Inflammatory macrophage (primary cell): ENCODE measurements at regions not wholly inside any gene's neighbourhood (a gene's known extent, or its start where the extent isn't known, plus 50 kb on each side); places are given as distances from the start of the nearest gene placed in this dataset.

Source experiments
- DNase-seq, 2 donors: peaks; one replicate each; pipeline ENCODE4 v3.0.0-alpha.2; 2020 to 2022

DNA sequence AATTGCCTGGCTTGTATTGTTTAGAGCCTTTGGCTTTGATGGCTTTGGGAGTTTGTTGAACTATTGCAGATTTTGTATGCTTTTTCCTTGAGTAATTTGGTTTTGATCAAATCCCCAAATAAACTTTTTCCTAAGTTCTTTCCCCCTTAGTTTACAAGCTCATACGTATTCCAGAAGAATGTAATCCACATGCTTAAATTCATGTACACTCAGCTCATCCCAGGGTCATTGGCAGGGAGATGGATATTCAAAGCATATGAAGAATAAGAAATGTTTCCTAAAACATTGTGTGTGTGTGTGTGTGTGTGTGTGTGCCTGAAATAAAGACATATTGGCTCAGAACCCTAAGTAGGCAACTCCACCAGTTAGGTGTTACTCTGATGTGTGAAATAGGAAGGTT is 89.4 kb downstream of the TMEM30B start:
- no peak for DNase-seq

DNA sequence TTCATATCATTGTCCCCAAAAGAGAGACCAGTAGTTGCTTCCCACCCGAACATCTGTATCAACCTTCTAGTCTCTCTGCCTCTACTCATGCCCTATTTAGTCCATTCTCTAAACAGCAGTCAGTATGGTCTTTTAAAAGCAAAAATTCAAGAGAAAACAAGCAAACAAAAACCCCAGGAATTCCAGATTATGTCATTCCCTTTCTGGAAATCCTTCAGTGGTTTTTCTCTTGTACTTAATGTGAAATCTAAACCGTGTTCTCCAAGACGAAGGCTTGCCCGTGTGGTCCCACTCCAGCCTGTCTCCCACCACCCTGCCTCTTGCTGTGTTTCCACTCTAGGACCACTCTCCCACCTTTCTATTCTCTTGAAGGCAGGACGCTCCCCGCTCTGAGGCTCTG is 90.8 kb downstream of the TMEM30B start:
- DNase-seq = no peak

DNA sequence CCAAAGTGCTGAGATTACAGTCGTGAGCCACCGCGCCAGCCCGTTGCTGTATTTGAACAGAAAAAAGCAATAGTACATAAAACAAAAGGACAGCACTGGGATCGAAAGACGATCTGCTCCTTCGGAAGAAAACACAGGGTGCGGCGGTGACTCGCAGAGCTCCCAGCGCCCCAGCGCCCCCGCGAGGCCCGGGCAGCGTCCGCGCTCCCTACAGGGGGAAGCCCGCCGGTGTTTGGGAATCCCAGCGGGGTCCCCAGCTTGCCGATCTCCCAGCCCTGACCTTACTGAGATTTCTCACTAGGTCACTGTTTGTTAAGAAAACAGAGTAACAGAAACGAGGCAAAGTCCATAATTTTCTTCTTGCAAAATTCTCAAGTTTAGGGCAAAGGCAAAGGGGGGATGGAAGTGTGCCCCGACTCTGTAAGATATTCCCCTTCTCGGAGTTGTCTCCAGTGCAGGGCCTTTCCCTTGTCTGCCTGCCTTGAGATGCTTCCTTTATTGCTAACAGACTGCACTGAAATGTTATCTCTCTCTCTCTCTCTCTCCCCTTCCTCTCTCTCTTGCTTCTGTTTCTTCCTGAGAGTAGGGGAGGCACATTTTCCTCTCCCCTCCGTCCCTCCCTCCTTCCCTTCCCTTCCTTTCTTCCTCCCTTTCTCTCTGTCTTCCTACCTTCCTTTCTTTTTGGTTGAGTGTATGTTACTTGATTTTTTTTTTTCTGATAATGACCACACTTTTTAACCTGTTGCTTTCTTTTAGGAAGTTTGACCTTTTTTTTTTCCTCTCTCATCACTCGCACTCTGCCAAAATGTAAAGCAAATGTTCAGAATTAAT is 91.9 kb downstream of the TMEM30B start:
- peak; percentile 28 to 57 for DNase-seq

DNA sequence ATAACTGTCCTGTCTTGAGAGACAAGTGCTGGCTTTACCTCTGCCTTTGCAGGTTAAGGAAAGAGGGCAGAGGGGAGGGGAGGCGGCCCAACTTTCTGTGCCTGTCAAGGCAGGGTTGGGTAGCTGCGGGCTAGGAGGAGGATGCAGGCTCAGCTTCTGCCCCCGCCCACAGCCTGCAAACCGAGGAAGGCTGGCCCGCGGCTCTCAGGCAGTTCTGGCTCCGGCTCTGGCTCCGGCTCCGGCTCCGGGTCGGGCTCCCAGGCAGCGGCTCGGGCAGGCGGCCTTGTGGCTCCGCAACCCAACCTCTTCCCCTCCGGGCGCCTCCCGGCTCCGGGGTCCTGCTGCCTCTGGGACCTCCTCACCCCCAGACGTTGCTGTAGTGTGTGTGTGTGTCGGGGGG is 92.9 kb downstream of the TMEM30B start:
- no peak for DNase-seq

DNA sequence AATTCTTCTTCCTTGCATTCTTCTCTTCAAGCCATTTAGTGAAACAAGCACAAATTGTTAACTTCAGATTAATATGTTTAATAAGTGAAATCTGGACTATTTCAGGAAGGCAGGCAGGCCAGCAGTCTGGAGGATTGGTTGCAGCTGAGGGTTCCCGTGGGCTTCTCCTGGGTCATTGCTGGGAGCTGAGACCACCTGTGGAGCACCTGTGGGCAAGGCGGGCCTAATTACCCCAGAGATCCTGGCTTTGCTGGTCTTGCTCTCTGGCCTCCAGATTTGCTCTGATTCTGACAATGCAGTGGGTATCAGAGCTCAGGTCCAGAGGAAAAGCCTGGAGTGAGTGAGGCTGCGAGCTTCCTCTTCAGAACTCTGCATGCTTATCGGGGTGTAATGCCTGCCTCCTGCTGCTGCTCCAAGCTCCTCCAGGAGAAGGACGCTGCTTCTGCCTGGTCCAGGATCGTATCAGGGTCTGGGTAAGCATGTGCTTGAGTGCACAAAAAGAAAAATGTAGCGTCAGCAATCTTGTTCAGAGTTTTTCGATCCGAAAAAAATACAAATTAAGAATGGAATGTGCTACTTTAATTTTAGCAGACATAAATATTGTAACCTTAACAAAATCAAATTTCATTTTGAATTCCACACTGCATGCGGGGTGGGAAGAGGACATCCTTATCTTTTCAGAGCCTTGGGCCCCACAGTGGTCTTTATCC is 93.8 kb downstream of the TMEM30B start:
- no peak for DNase-seq

DNA sequence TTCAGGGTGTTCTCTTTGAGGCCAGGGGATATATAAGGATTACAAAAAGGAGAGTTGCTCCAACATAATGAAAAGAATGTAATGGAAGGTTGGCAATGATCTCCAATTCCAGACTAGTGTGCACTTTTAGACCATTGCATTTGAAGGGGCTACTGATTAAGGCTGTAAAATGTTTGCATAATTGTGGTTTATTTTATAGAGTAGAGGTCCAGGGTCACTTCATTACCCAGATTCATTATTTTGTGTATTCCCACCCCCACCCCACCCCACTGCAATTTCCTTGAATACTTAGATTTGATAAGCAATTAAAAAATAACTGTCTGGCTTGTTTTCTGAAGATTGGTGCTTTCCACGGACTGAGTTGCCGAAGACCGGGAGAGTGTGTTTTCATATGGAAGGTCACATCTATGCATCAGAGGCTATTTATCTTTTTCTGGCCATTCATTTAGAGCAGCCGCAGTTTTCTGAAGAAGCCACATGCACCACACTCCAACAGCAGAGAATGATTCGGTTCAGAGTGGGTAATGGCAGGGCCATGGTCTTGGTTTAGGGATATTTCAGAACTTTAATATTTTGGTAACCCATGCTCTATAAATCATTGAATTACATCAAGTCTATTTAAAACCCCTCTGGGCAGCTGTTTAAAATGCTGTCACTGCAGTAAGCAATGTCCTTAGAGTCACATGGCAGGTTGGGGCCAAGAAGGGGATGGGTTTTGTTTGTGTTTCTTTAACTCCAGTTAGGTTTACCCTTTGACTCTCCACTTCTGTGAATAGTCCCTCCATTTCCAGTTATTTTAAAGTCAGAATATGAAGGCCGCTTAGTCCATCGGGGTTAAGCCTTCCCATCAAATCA is 94.6 kb downstream of the TMEM30B start:
- DNase-seq = no peak

DNA sequence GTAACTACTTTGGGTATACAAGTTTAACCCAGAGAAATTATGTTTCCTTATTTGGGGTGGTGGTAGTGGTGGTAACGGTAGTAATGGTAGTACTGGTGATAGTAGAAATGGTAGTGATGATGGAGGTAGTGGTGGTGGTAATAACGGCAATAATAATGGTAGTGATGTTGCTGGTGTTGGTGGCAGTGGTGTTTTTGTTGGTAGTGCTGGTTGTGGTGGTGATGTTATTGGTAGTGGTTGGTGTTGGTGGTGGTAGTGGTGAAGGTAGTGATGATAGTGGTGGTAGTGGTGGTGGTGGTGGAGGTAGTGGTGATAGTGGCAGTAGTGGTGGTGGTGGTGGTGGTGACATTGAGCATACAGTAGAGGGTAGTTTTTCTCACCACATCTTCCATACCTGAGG is 95.6 kb downstream of the TMEM30B start:
- DNase-seq = no peak

DNA sequence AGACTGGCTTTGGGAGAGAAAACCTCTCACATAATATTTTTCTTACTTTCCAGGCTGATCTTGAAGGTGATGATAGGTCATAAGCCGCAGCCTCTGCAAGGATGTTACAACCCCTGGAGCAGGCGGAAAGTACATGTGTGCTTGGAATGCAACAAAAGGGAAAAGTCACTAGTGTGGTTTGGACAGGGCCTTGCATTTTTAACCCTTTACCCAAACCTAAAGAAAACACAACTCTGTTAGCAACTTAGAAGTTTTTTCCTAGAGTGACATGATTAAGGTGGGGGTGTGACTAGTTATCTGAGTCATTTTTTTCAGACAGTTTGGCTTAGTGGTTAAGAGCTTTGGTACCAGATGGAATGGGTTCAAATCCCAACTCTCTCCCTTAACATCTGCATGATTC is 97.0 kb downstream of the TMEM30B start:
- DNase-seq = no peak

DNA sequence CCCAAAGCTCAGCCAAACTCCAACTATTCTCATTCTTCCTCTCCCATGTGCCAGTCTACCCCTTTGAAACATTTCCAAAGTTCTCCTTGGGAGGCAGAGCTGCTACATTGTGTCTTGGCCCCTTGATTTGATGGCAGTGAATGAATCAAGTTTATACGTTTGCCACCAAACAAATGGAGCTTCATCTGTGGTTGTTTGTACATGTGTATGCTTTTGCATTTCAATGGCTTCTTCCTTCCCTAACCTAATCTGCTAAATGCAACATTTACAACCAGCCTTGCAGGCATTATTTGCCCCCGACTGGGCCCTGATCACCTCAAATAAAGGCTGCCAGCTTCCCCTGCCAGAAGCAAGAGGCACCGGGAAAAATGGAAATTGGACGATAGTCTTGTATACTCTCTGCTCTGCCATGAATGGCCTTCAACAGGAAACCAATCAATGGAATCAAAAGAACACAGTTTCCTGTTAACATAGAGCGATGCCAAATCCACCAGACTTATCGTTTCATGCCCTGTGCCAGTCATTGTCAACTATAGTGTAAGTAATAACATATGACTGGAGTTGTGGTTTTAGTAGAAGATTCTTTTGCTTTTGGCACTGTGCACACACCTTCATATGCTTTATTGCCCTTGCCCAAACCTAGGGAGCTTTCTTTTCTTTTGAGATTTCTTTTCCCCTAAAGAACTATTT is 97.8 kb downstream of the TMEM30B start:
- no peak for DNase-seq

DNA sequence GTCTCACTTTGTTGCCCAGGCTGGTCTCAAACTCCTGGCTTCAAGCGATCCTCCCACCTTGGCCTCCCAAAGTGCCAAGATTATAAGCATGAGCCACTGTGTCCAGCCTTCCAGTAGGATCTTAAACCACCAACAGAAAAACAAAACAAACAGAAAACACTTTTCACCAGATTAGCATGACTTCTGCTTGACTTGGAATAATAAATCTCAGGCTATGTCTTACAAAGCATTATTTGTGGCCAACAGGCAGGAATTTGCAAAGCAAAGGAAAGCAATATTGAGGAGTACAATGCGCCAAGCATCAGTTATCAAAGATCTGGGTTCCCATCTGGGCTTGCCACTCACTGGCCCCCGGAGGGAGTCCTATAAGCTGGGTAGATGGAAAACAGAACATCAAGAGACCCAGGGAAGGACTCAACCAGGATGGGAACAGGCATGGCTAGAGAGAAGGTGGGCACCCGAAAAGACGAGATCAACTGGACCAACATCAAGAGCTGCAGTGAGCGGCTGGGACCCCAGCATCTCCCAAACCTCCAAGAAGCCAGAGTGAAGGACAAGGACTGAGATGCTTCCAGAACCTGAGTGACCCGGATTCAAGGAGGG is 101.2 kb downstream of the TMEM30B start:
- no peak for DNase-seq

DNA sequence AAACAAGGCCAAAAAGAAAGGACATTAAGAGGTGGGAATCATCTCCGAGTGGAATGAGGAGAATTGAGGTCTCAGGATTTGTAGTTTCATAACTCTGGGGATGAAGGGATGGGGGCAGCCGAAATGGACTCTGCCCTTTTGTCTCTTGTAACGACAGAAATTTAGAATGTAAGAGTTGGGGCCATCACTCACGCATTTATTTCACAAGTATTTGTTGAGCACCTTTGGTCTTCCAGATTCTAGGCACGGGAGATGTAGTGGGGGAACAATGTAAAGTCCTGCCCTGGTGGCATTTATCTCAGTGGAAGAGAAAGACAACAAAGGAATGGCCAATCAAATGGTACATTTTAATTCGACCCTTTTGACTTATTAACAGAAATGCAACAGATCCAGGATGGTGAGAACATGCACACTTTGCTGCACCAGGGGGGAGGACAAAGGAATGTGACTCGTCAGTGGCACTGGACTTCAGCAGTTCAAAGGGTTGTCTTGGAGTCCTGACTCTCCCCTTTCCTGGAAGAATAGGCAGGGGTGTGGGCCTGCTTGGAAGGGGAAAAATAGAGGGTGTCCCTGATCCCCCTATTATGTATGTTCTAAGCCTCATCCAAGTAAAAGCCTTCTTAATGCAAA is 102.0 kb downstream of the TMEM30B start:
- DNase-seq = no peak

DNA sequence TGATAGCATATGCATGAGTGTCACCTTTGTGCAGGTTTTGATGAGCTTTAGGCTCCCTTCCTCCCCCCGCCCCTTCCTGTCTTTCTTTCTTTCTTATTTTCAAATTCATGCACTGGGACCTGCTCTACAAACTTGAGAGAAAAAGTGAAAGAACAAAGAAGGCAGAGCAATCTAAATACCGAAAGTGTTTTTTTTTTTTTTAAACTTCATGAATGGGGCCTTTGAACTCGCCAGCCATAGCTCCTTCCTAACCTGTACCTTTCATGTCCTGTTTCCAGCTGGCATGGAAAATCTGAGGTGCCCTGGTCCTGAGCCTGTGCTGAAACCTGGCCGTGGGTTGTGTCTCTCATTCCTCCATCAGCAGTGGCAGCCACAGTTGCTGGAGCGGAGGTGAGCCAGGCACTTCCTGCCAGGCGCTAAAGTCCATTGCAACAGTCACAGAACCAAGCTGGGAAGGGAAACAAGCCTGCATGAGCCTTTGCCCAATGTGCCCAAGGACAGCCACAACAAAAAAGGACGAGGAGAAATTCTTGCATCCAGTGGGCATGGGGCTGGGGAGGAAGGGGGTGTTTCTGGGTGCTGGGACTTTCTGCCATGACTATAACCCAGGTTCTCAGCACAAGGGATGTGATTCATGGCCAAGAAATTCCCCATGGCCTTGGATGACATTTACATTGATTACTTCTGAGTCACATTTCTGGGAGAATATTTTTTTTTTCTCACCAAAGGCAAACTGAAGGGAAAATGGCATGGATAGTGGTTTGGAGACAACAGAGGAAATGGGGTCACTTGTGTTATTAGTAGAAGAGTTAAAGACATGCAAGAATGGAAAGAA is 102.7 kb downstream of the TMEM30B start:
- no peak for DNase-seq

DNA sequence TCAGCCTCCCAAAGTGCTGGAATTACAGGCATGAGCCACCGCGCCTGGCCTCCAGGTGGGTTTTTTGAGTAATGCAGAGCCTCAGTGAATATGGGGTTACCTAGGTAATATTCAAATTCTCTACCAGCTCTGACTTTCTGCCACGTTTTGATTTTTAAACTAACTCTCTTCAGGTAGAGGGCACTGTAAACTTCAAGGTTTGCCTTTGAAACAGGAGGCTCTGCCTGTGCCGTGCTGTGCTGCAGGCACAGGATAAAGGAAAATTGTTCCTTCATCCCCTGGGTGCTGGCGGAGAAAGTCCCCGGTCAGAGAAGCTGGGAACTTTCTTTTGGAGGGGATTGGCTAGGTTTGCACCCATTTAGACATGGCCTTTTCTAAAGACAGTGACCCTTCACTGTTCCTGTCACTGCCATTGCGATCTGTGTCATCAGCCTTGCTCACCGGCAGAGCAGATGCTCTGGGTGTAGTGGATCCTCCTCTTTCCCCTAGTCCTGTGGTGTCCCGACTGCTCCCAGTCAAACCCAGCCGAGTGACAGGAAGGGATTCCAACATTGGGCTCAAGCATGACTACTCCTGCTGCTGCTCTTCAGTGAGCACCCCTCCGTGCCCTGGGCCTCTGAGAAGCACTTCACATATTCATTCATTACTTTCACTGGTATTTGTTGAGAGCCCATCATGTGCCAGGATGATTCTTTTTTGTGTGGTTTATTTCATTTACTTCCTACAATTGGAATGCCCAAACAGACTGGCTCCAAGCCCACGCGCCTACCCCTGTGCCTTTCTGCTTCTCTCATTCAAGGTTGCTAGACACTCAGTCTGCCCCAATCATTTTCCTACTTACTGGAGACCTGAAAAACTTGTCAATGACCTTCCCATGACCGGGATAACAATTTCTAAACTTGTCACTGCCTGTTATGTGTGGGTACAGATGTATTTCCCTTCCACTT is 103.6 kb downstream of the TMEM30B start:
- DNase-seq = no peak

DNA sequence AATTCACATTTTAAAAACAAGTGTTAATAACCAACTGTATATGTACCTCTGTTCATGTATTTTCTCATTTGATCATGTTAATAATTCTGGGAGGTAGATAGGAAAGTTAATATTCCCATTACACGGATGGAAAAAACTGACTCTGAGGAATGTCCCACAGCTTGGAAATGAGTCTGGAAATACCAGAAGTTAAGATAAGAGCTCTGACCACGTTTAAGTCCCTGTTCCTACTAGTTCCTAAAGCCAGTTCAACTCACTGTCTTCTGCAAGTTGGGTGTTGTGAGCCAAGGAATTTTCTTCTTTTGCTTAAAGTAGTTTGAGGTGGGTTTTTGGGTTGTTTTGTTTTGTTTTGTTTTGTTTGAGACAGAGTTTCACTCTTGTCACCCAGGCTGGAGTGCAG is 104.5 kb downstream of the TMEM30B start:
- DNase-seq = no peak

DNA sequence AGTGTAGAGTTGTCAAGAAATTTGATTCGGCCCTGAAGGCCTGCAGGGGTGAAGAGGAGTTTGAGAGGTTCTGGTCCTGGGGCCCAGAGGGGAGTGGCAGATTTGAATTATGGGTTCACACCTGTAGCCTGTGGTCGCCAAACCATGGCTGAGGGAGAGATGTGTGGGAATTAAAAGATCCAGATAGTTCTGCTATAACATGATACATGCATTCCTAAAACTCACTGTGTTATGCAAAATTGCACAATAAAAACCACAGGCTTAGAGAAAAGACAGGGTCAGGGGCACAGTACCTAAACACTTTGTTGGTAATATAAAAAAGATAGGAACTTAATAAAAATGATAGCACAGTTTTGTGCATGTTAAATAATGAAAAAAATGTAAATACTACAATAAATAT is 106.2 kb downstream of the TMEM30B start:
- no peak for DNase-seq

DNA sequence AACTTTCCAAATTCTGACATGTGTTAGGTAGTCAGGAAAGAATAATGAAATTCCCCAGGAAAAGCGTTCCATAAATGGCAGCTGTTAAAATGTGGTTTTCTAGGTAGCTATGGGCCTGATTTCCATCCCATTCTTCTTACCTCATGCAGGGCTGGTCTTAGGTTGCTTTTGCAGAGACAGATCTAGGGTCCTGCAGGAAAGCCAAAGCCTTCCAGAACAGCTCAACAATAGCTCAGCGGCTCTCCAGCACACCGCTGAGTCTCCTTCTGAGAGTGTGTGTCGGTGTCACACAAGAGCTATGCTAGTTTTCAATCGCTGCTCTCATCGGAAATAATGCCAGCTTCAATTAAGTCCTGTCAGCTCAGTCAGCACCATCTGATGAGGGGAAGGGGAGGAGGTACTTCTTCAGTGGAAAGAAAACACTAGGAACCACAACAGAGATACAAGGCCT is 106.7 kb downstream of the TMEM30B start:
- no peak for DNase-seq

DNA sequence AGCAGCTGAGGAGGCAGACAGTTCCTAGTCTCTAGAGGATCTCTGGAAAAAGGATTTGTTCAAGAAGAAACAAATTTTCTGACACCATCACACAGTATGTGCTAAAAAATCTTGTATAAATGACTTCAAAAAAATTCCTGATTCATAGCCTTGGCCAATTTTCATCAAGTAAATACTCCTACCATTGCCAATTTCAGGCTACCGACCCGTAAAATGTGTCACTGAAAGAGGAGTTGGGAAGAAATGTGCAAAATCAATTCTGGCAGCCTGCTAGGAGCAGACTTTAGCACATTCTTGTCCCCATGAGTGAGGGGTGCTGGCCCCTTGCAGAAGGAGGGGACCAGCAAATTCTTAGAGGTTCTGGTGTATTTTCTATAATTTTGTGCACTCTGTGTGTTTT is 109.4 kb downstream of the TMEM30B start:
- no peak for DNase-seq

DNA sequence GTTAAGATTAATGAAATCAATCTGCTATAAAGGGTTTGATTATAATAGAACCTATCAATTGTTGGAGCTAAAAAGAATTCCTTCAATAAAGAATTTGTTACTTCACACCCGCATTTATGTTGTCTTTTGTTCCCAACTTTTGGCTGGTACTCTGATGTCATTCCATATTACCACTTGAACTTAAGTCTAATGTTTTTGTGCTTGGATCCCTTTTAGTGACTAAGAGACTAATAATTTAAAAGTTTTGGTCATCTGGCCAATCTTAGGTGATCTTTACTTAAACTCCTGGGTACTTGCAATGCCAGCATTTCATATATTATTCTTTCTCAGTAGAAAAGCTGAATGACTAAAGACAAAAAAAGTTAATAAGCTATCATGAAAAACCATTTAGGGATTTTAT is 113.0 kb downstream of the TMEM30B start:
- no peak for DNase-seq

DNA sequence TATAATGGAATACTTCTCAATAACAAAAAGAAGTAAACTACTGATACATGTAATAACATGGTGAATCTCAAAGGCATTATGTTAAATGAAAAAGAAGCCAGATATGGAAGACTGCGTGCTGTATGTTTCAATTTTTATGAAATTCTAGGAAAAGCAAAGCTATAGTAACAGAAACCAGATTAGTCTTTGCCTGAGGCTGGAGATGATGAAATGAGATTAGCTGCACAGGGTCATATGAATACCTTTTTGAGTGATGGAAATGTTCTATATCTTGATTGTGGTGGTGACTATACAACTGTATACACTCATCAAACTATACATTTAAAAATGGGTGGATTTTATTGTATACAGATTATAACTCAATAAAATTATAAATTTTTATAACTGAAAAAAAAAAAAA is 113.5 kb downstream of the TMEM30B start:
- DNase-seq = no peak

DNA sequence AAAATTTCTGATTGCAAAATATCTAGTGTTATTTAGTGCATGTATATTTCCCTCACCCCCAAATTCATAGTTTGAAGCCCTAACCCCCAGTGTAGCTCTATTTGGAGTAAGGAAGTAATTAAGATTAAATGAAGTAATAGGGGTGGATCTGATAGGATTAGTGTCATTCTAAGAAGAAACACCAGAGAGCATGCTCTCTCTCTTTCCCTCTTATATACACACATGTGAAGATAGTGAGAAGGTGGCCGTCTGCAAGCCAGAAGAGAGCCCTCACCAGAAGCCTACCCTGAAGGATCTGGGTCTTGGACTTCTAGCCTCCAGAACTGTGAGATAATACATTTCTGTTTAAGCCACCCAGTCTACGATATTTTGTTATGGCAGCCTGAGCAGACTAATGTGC is 120.3 kb downstream of the TMEM30B start:
- DNase-seq = no peak
